Epidermal melanocyte (primary cell): ENCODE measurements at regions not wholly inside any gene's neighbourhood (a gene's known extent, or its start where the extent isn't known, plus 50 kb on each side); places are given as distances from the start of the nearest gene placed in this dataset.

Experiments used
- DNase-seq: peaks from one replicate; pipeline ENCODE4 v3.0.0; 2011; ENCODE audit warnings: low spot score; ENCODE audit not compliant: insufficient read length

GRCh38 chr12:22893878-22894277 is 268.9 kb downstream of the ETNK1 start:
- no peak for DNase-seq

GRCh38 chr12:22899184-22899583 is 274.2 kb downstream of the ETNK1 start:
- no peak for DNase-seq

- DNase-seq = no peak
Measured at GRCh38 chr12:22900401-22900800, 275.4 kb downstream of the ETNK1 start.

- DNase-seq = no peak
Measured at GRCh38 chr12:22904485-22904884, 279.5 kb downstream of the ETNK1 start.

- DNase-seq = no peak
Measured at GRCh38 chr12:22916241-22916640, 291.3 kb downstream of the ETNK1 start.

- no peak for DNase-seq
Measured at GRCh38 chr12:22916815-22917214, 291.8 kb downstream of the ETNK1 start.

GRCh38 chr12:22919883-22920282 is 294.9 kb downstream of the ETNK1 start:
- no peak for DNase-seq

- no peak for DNase-seq
Measured at GRCh38 chr12:22923768-22924167, 298.8 kb downstream of the ETNK1 start.

GRCh38 chr12:22924391-22924790 is 299.4 kb downstream of the ETNK1 start:
- no peak for DNase-seq

GRCh38 chr12:22925623-22926022 is 300.7 kb downstream of the ETNK1 start:
- DNase-seq = no peak

- DNase-seq = no peak
Measured at GRCh38 chr12:22932431-22932830, 307.5 kb downstream of the ETNK1 start.

- no peak for DNase-seq
Measured at GRCh38 chr12:22935090-22935489, 310.1 kb downstream of the ETNK1 start.

GRCh38 chr12:22935501-22935900 is 310.5 kb downstream of the ETNK1 start:
- DNase-seq = no peak

- DNase-seq = no peak
Measured at GRCh38 chr12:22938323-22938722, 313.4 kb downstream of the ETNK1 start.

- no peak for DNase-seq
Measured at GRCh38 chr12:22951206-22951605, 326.2 kb downstream of the ETNK1 start.

- no peak for DNase-seq
Measured at GRCh38 chr12:22956690-22957089, 331.7 kb downstream of the ETNK1 start.

- no peak for DNase-seq
Measured at GRCh38 chr12:22967171-22967570, 342.2 kb downstream of the ETNK1 start.

GRCh38 chr12:22969521-22969920 is 344.6 kb downstream of the ETNK1 start:
- no peak for DNase-seq

- no peak for DNase-seq
Measured at GRCh38 chr12:22971247-22971646, 346.3 kb downstream of the ETNK1 start.

GRCh38 chr12:22971701-22972191 is 346.8 kb downstream of the ETNK1 start:
- DNase-seq = no peak

- DNase-seq = no peak
Measured at GRCh38 chr12:22974865-22975264, 349.9 kb downstream of the ETNK1 start.

GRCh38 chr12:22978962-22979361 is 354.0 kb downstream of the ETNK1 start:
- no peak for DNase-seq

GRCh38 chr12:22979854-22980469 is 355.0 kb downstream of the ETNK1 start:
- DNase-seq = no peak

GRCh38 chr12:22981711-22982110 is 356.7 kb downstream of the ETNK1 start:
- DNase-seq = no peak
